ENCODE measurements at regions not wholly inside any gene's neighbourhood (a gene's known extent, or its start where the extent isn't known, plus 50 kb on each side); places are given as distances from the start of the nearest gene placed in this dataset.

- Histone ChIP-seq H3K4me1 (ENCODE audit: control insufficient read depth in 1 of 2, low read depth in 2 of 2) (peaks cover 0 to 4% of the 10 kb centered on the region in 2 donors), H3K4me3 (no peak overlapping the region), H3K27me3 (replicated peaks; ENCODE audit: insufficient read depth) (no peaks in the 10 kb centered on the region), H3K36me3 (no peaks in the 10 kb centered on the region), H3K27ac (no peak overlapping the region), H3K9me3 (no peaks in the 10 kb centered on the region)
- DNase-seq (ENCODE audit: low spot score) (no peak), ATAC-seq (ENCODE audit: insufficient number of reproducible peaks, low FRiP score, low read depth) (no peak)
- TF ChIP-seq CTCF (IDR thresholded peaks at IDR 0.05): no peak
These were observed 94.9 kb upstream of the PDE1A start for GRCh38 chr2:182521453-182522404.

GRCh38 chr2:182522405-182522896 is 95.6 kb upstream of the PDE1A start:
- Histone ChIP-seq H3K36me3 (no peaks in the 10 kb centered on the region), H3K27me3 (replicated peaks; ENCODE audit: insufficient read depth) (no peaks in the 10 kb centered on the region), H3K27ac (no peak overlapping the region), H3K4me3 (peak overlapping the region; percentile 55), H3K9me3 (no peaks in the 10 kb centered on the region), H3K4me1 (ENCODE audit: control insufficient read depth in 1 of 2, low read depth in 2 of 2) (peaks cover 0 to 4% of the 10 kb centered on the region in 2 donors)
- TF ChIP-seq CTCF (IDR thresholded peaks at IDR 0.05): no peak
- ATAC-seq (ENCODE audit: insufficient number of reproducible peaks, low FRiP score, low read depth) (no peak), DNase-seq (ENCODE audit: low spot score) (no peak)

GRCh38 chr2:182522972-182523473 is 96.2 kb upstream of the PDE1A start:
- peak overlapping the region; percentile 55 for H3K4me3 ChIP-seq
- no peak for TF ChIP-seq CTCF (IDR thresholded peaks at IDR 0.05)

GRCh38 chr2:182530636-182531035 is 103.8 kb upstream of the PDE1A start:
- no peak for TF ChIP-seq CTCF (IDR thresholded peaks at IDR 0.05)
- Histone ChIP-seq H3K36me3 (no peaks in the 10 kb centered on the region), H3K27ac (no peak overlapping the region), H3K27me3 (replicated peaks; ENCODE audit: insufficient read depth) (no peaks in the 10 kb centered on the region), H3K4me1 (ENCODE audit: control insufficient read depth in 1 of 2, low read depth in 2 of 2) (no peaks in the 10 kb centered on the region), H3K4me3 (no peak overlapping the region), H3K9me3 (no peaks in the 10 kb centered on the region)
- no peak for ATAC-seq (ENCODE audit: insufficient number of reproducible peaks, low FRiP score, low read depth)
- no peak for DNase-seq (ENCODE audit: low spot score)

More at GRCh38 chr2:182522972-182523473, 96.2 kb upstream of the PDE1A start:
- DNase-seq (ENCODE audit: low spot score): no peak
- H3K9me3 ChIP-seq: no peaks in the 10 kb centered on the region
- no peak for ATAC-seq (ENCODE audit: insufficient number of reproducible peaks, low FRiP score, low read depth)
- H3K27me3 ChIP-seq (replicated peaks; ENCODE audit: insufficient read depth): no peaks in the 10 kb centered on the region
- H3K27ac ChIP-seq: no peak overlapping the region
- H3K4me1 ChIP-seq (ENCODE audit: control insufficient read depth in 1 of 2, low read depth in 2 of 2): peaks cover 0 to 4% of the 10 kb centered on the region in 2 donors
- no peaks in the 10 kb centered on the region for H3K36me3 ChIP-seq

- no peaks in the 10 kb centered on the region for H3K36me3 ChIP-seq
- H3K27me3 ChIP-seq (replicated peaks; ENCODE audit: insufficient read depth): no peaks in the 10 kb centered on the region
- H3K9me3 ChIP-seq: no peaks in the 10 kb centered on the region
- peaks cover 0 to 6% of the 10 kb centered on the region in 2 donors for H3K4me1 ChIP-seq (ENCODE audit: control insufficient read depth in 1 of 2, low read depth in 2 of 2)
- DNase-seq (ENCODE audit: low spot score): no peak
- H3K27ac ChIP-seq: no peak overlapping the region
- no peak for TF ChIP-seq CTCF (IDR thresholded peaks at IDR 0.05)
- ATAC-seq (ENCODE audit: insufficient number of reproducible peaks, low FRiP score, low read depth): no peak
- no peak overlapping the region for H3K4me3 ChIP-seq
These were observed 113.4 kb upstream of the PDE1A start for GRCh38 chr2:182540252-182540651.

All from thoracic aorta (tissue), 2 donors.